AG20443 (cell line): ENCODE measurements at regions not wholly inside any gene's neighbourhood (a gene's known extent, or its start where the extent isn't known, plus 50 kb on each side); places are given as distances from the start of the nearest gene placed in this dataset.

ENCODE experiments used
- DNase-seq: peaks from one replicate; pipeline ENCODE4 v3.0.0; 2012; ENCODE audit warnings: low spot score, mixed read lengths

DNA sequence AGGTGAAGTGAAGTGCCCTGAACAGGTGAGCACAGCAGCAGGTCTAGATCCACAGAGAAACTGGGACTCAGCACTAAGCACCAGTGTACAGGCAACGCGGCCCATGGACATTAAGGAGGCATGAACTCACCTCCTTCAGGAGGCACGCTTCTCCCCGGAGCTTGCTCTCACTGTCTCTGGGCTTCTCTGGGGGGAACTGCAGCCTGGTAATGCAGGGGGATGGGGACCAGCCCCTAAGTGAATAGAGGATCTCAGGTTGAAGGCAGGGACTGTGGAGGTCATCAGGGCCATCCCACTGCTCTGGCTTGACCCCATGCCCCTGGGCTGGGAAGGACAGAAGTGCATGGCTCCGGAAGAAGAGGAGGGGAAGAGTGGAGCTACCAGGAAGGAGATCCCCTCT lies 495.6 kb upstream of the B3GAT1 start:
- no peak for DNase-seq

DNA sequence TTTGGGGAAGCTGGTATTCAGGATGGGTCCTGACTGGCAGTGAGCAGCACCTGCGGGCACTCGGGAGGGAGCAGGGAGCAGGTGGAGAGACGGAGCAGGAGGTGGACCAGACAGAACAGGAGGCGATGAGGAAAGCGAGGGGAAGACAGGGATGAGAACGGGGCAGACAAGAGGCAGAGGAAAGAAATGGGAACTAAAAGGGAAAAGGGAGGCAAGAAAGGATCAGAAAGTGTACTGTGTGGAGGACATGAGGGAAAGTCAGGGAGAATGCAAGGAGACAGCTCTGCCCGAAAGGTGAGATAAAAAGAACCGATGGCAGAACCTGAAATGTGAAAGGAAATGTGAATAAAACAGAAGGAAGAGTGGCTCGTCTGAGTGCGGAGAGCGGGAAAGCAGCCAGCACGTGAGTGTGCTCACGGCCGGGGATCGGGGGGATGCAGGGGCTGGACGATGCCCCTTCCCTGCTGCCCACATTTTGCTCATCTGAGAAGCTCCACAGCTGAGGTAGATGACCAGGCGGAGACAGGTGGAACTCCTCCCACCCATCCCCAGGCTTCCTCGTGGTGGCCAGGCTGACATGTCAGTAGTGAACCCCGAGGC lies 494.4 kb upstream of the B3GAT1 start:
- no peak for DNase-seq

DNA sequence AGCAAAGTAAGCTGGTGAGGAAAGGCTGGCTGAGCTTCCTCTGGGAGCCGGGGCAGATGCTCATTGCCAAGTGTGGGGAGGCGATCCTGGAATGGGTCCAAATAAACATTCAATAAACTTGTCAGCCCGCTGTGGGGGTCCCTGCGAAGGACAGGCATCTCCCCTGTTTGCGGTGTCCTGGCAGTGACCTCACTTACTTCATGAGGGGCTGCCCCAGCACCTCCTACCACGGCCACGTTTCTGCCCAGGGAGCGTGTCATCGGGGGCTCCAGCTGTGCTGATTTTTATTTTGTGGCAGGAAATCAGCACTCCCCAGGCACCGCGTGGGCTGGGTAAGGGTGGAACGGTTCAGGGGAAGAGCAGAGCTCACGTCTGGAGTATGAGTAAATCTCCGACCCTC lies 493.9 kb upstream of the B3GAT1 start:
- no peak for DNase-seq

DNA sequence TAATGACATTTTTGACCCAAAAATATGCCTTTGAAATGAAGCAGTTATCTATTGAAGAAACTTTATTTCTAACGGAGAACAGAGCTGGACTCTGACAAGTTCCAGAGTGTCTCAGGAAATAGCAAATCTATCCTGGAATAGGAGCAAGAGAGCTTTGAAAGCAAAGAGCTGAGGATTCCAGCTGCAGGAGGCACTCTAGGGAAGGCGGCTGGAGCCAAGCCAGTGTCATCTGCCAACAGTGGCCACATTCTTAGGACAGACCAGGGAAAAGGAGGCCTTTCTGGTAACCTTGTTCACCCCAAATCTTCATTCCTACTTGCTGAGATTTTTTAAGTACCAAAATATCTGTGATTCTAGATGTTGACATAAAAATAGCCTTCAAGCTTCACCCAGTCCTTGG lies 493.5 kb upstream of the B3GAT1 start:
- no peak for DNase-seq

DNA sequence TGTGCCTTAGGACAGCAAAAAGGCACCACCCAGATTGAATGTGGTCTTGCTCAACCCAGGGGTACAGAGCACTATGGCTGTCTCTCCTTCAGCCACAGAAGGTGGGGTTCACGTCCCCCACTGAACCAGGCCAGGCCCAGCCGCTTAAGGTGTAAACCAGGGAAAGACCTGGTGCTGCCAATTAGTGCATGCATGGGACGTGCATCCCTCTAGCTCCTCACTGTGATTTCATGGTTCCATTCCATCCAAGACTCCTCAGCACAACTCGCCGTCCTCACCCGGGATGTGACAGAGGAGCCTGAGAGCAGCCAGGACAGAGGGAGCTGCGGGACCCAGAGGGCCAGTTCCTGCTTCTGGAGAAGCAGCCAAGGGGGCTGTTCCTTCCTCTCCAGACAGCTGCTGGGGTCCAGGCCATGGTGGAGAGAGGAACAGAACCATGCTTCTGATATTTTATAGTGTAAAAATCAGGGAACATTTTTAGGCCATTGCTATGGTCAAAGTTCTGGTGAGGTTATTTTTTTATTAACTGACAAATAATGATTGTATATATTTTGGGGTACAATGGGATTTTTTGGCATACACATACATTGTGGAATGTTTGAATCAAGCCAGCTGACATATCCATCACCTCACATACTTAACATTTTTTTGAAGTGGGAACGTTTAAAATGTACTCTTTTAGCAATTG lies 492.2 kb upstream of the B3GAT1 start:
- DNase-seq, result no peak

DNA sequence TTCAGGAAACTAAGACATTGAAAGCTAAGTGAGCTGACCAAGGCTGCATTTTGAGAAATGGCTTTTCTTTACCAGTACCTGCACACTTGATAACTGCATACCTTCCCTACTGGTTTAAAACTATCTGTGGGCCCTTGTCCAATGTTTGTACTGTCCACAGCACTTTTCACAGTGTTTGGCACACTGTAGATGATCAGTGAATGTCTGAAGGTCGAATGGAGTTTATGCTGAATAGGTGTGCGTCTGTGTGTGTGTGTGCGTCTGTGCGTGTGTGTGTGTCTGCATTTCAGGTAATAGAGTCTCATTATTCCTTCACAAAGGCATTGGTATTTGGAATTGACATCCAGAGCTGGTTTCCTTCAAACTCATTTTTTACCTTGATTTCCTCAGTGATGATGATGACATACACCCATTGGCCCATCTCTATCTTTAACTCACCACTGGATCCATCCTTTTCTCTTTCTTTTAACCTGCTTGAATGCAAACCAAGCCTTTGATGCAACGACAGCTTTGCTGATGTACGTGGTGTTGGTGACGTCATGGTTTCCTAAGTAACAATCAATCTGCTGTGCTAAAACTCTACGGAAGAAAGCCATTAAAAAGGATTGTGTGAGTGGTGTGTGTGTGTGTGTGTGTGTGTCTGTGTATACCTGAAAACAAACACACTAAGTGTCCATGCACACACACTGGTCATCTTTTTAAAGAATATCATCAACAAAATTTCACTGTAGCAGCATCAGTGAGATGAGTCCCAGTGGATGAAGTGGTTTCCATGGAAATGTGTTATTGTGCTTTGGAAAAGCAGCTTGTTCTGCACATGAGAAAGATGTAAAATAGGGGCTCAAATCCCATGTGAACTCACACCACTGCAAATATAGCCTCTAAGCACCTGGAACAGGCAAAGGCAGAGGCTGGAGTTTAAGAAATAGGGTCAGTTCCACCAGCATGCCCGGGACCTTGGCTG lies 490.2 kb upstream of the B3GAT1 start:
- no peak for DNase-seq

DNA sequence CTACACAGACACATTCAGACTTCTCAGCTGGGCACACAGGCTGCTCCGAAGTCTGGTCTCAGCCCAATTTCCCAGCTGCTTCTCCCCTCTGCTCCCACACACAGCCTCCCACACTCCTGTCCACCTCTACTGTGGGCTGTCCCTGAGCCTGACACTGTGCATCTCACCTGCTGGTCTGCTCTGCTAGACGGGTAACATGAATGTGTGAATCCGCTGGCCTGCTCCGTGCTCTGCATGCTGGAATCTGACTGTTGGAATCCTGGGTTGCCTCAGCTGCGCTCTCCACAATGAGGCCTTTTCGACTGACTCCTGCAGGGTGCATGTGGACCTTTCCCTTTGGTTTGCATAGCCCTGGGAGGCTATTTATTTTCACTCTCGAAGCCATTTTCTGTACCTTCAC lies 489.5 kb upstream of the B3GAT1 start:
- no peak for DNase-seq

DNA sequence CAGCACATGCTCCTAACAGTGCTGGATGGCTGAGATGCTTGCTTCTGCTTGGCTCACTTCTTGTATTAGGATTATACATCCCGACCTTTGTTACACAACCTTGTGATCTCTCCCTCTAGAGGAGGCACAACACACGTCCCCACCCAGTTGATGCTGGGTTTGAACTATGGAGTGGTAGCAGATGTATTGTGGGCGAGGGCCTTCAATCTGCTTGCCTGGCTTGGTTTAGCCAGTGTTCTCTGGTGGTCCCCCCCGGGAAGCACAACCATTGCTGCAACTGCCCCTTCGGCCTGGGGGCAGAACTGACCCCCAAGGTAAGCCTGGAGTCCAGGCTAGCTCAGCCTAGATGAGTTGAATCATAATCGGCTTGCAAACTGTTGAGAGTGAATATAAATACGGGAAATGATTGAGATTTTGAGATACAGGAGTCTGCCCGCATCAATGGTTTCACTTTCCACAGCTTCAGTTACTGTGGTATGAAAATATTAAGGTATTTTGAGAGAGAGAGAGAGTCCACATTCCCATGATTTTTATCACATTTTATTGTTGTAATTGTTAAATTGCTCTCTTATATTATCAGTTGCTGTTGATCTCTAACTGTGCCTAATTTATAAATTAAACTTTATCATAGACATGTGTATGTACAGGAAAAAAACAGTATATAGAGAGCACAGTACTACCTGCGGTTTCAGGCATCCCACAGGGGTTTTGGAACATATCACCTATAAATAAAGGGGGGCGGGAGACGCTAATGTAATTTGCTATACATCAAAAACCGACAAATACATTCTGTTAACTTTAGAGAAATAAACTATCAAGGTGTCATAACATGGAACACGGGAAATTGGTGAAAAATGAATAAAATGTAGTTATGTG lies 482.0 kb upstream of the B3GAT1 start:
- no peak for DNase-seq

DNA sequence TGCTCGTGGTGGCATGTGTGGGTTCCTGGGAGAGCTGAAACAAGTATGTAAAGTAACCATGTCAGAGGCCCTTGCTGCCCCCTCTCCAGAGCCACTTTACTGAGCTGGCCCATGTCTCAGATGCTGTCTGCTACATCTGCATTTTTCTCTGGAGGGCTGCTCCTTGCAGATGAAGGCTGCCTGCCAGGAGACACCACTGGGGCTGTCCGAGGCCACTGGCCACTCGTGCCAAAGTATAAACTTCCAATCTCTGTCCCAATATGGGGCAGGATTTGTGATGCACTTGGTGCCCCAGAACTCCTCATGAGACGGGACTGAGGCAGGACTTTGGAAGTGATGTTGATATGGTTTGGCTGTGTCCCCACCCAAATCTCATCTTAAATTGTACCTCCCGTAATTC lies 478.4 kb upstream of the B3GAT1 start:
- DNase-seq, result no peak

DNA sequence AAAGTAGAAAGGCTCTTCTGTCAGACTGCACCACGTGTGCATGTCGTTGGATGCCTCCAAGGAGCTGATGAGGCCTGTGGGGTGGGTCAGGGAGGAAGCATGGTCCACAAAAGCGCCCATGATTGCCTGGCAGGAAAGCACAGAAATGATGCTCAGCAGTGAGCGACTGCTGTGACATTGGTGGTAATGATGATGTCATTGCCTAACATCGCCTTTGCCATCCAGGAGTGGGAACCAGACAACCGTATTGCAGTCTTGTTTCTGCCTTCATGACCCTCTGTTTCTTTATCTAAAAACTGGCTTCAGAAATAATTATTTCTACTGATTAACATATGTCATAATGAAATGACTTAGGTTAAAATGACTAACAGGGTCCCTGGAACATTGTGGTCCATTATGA lies 477.8 kb upstream of the B3GAT1 start:
- DNase-seq, result no peak

DNA sequence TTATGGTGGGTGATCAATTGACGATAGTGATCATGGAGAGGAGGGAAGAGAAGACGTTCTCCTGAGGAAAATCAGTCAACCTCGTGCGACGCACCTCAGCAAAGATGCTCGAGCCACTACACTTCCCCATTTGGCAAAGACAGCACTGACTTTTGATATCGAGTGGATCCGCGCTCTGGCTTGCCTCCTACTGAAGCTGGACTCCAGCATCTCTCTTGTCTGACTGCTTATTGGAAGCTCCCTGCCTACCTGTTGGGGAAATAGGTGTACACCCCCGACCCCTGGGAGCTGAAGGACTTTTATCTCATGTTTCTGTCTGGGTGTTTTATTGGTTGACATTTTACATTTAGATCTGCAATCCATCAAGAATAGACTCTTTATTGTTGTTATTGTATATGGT lies 476.8 kb upstream of the B3GAT1 start:
- DNase-seq, result no peak

DNA sequence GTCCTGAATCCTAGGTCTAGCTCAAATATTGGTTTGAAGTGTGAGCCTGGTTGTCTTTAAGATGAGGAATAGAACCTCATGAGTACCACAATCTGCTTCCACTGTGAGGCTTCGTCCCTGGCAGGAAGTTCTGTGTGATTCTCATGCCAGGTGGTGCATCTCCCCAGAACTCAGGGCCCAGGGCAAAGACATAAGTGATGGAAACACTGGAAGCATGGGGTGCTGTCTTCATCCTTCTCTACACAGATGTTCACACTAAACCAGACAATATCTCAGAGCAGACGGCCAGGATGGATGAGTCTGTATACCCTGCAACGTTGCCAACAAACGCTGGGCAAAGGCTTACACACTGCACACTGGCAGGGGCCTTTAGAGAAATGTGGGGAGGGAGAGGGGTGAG lies 475.9 kb upstream of the B3GAT1 start:
- no peak for DNase-seq

DNA sequence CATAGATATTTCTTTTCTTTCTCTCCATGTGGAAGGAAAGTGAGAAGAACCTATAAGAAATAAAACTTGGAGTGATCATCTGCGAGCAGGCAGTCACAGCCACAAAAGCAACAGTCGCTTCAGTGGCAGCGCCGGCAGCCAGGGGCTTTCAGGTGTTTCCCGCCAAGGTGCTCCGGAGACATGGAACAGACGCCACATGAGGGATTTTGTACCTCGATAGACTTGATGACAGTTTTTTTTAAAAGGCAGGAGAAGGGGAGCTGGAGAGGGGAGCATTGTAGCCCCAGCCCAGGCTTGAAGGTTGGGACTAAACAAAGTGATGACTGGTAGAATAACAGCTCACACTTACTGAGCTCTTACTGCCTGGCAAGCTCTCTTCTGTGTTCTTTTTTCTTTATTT lies 471.4 kb upstream of the B3GAT1 start:
- no peak for DNase-seq

DNA sequence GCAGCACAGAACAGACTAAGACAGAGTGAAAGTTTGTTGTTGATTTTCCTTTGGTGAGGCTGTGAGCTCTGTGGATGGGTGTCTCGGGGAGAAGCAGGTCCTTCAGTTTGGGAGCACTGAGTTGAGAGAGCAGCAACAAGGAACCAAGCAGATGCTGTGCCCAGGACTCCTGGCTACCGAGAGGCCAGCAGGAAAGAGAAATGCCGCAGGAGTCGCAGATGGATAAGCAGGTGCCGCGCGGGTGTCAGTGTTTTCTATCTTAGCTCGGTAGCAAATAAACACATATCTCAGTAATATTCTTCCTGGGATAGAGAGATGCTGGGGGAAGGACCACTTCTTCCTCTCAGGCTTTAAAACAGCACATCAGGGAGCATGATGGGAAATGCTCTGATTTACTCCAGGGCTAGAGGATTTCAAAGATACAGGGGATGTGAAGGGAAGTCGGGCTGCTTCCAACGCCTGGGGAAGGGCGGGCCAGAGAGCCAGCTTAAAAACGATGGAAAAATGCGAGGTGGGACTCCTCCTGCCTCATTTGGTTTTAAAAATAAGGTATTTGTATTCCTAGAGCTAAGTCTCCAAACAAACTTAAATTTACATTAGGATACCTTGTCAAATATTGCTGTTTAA lies 470.7 kb upstream of the B3GAT1 start:
- no peak for DNase-seq

DNA sequence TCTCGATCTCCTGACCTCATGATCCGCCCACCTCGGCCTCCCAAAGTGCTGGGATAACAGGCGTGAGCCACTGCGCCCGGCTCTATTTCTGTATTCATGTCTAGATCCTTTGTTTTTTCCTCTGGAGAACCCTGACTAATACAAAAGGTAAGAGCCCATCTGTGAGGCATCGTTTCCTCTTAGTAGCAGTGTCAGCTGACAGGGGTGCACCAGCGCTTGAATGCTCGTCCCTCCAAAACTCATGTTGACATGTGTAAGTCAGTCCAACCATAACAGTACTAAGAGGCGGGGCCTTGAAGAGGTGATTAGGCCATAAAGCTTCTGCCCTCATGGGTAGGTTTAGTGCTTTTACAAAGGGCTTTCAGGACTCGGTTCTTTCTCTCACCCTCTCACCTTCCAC lies 470.1 kb upstream of the B3GAT1 start:
- no peak for DNase-seq

DNA sequence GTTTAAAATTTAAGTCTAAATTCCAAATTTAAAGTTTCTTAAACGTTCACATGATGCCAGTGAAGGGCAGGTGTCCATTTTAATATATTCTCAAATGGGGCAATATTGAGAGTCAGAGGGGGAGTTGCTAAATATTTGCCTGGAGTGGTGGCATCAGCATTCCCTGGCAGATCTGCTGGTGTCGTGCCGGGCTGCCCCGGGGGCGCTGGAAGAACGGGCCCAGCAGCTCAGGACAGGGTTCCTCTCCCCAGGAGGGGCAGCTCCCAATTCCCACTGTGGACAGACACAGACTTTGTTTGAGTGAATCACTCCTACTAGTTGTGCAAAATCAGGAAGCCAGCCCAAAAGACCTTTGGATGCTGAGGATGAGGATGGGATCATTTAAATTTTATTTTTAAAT lies 468.7 kb upstream of the B3GAT1 start:
- no peak for DNase-seq

DNA sequence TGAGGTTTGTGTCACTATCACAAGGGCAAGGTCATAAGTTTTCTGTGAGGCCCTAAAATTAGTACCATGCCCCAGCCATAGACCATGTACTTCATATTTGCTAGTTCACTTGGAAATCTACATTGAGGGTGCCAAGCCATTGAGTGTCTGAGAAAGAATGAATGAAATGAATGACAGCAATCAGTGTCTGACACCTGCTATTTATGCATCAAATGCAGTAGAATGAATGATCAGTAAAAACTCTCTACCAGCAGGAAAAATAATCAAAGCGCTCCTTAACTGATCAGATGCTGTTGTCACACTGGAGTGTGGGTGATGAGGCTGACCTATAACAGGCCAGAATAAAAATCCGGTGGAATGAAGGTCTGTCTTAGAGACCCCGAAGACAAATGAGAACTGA lies 467.9 kb upstream of the B3GAT1 start:
- no peak for DNase-seq

DNA sequence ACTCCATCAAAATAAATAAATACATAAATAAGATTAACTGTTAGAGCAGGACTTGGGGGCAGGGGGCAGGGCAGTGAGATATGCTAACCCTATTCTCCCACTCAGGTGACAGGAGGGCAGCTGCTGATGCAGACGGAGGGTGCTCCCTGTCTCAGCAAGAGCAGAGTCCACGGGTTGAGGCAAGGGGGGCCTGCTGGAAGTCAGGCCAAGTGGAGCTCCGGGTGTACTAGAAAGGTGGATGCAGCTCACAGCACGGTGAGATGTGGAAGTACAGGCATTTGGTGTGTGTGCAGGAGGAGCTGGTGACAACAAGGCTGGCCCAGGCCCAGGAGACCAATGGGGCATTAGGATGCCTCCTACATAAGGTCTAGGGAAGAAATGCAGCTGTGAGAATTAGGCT lies 467.3 kb upstream of the B3GAT1 start:
- no peak for DNase-seq

DNA sequence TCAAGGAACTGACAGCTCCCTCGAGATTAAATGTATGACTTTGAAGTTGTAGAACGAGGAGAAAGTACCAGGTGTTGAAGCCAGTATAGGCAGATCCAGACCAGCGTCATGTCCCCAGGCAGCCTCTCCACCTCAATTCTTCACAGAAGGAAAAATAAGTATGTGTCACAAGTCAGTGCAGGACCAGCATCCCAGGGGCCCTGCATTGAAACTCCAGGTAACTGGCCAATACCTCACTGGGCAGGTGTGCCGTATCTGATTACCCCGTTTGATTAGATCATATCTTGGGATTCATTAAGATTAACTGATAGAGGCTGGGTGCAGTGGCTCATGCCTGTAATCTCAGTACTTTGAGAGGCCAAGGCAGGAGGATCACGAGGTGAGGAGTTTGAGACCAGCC lies 466.7 kb upstream of the B3GAT1 start:
- no peak for DNase-seq

DNA sequence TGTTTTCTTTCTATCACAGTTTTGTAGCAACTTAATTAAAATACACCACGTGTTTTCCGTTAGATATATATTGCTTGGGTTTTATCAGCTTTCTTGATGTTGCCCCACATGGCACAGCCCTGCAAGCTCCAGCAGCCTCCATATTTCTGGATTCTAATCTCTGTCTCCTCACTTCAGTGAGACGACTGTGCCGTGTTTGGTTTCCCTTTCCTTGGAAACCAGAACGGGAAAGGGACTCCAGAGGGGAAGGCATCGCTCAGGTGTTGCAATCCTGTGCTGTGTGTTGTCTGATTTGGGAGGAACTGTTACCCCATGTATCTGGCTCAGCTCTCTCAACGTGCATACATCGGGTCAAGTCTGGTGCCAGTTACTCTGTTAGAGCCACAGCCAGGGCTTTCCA lies 464.2 kb upstream of the B3GAT1 start:
- no peak for DNase-seq

DNA sequence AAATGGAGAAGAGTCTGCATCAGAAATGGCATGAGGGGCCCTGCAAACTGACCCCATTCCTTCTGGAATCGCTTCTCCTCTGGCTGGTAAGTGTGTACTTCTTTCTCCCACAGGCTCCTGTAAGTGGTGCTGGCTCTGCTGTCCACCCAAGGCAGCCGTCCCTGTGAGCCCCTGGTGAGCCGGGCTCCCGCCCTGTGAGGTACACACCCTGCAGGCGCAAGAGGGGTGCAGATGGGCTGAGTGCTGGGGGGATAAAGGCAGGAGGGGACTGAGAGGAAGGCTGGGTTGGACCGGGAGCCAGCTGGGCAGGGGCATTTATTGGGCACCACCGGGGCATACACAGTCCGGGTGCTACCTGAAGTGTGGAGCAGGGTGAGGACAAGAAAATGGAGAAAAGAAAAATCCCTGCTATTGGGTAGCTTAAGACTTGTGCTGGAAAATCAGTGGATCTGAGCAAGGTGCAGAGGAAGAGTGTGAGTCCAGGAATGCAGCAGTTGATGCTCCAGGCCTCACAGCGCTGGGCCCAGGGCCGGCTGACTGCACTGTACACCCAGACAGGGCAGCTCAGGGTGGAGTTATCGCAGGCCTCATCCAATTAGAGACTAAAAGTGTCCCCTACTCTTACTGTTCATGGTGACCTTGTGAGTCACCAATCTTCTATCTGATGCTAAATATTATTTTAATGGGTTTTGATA lies 455.1 kb upstream of the B3GAT1 start:
- no peak for DNase-seq
